Hematopoietic multipotent progenitor cell treated with erythropoietin and hydrocortisone succinate and interleukin-3 and kit ligand, for 6 days (in vitro differentiated cells): ENCODE measurements at regions not wholly inside any gene's neighbourhood (a gene's known extent, or its start where the extent isn't known, plus 50 kb on each side); places are given as distances from the start of the nearest gene placed in this dataset.

Experiments
- DNase-seq: peaks from one replicate; pipeline ENCODE4 v3.0.0-alpha.2; 2015

GRCh38 chr4:123770884-123771283 is 374.3 kb downstream of the SPRY1 start:
- DNase-seq = no peak

DNA sequence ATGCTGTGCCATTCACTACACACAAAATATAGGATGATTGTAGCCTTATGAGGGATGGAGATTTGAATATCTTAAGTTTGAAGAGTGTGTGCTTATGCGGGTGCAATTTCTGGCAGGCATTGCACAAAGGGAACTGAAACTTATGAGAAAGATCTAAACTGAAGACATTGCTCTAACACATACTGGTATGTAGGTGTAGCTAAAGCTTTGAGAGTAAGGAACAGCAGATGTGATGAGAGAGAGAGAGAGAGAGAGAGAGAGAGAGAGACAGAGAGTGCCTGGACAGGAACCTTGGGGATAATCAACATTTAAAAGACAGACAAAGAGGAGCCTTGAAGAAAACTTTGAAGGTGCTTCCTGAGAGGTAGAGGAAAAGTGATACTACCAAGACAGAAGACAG is 379.7 kb downstream of the SPRY1 start:
- DNase-seq = no peak

DNA sequence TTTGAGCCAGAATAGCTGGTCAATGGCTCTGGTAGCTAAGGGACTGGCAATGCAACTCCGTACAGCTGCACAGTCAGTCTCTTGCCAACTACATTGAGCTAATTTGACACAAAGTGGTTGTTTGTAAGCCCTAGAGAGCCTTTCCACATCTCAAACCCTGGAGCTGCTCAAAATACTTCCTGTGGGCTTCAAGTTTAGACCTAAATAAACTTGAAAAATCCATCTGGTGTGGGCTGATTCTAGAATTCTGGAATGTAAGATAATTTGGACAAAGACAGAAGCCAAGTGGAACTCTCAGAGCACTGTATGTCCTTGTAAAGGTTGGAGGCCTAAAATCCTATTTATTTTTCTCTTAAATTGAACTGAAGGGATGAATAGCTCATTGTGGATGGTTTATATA is 380.8 kb downstream of the SPRY1 start:
- no peak for DNase-seq

- DNase-seq = no peak
Measured at GRCh38 chr4:123783151-123783790, 386.7 kb downstream of the SPRY1 start.

GRCh38 chr4:123783921-123784320 is 387.3 kb downstream of the SPRY1 start:
- no peak for DNase-seq

DNA sequence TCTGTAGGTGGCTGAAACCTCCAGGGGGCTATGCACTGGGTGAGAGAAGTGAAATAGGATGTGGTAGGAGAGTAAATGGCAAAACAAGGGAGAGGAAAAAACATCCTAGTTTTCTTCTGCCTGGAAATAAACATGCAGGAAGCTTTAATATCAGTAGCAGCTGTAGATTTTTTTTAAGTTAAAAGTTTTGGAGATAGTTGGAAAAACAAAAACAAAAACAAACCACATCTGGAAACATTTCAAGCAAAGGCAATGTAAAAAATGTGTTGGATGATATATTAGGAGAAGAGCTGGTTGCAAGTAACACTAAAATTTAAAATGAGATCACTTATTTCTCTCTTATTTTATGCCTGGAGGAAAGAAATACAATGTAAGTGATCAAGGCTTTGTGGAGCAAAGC is 388.0 kb downstream of the SPRY1 start:
- no peak for DNase-seq

DNA sequence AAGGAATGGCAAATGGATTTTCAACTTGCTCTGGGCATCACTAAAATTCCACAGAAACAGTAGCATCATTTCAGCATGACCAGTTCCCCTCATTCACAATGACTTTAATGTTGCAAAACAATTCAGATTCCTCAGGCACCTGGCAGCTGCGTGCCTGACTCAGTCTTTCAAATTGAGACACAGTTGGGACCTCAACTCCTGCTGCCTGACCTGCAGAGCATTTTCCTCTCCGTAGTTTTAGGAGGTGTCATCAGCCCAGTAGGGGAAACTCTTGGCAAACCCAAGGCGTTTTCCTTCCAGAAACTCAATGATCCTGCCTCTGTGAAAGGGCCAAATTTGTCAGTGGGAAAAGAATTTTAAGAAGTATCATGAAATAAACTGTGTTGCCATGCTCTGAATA is 388.9 kb downstream of the SPRY1 start:
- no peak for DNase-seq

DNA sequence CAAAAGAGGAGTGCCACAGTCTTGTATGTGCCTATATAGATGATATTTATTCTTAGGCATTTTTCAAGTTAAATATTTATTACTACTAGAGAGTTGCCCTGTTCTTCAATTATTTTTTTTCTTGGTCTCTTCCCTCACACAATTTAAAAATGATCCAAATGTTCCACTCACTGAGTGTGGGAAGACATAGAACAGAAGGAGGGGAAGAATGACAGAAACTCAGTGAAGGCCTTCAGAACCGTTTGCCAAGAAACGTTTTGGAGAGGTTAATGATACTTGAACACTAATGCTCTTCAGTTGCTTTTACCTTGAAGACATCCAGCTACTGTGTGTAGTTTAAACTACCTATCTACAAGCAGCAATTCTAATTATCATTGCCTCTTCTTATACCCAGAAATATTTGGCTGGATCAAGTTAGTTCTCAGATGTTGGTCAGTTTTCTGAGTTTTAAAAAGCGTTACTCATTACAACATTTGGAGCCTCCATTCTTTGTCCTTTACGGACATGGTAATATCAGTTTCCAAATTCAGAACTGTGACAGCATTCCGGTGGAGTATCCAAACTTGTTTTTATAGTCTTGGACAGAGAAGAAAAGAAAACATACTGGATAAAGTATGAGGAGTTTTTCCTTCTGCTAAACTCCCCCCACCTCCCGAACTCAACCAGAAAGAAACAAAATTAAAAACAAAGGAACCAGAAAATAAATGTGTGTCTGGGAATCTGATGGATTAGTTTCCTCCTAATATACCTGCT is 389.7 kb downstream of the SPRY1 start:
- no peak for DNase-seq

- DNase-seq = no peak
Measured at GRCh38 chr4:123786920-123787319, 390.3 kb downstream of the SPRY1 start.

DNA sequence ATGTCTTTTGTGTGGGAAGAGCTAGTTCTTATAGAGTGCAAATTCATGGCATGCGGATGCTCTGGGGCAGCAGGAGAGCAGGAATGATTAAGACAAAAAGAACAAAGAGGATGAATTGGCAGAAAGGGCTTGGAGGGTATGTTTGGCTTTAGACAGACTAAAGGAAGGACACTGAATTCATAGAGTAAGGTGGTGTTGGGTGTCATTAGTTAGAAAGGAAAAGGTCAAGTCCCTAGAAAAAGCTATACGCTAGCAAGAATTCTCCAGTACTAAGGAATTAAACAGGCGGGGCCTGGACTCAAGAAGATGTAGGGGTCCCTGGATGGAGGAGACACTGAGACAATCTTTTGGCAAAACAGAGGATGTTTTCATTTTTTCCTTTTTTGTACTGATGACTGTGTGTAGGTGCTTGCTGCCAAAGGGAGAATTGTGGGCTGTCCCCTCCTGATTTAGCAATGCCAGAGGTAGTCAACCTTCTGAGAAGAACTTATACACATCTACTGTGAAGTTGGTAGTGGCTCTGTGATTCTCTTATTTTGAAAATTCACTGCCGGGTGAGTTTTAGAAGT is 391.0 kb downstream of the SPRY1 start:
- DNase-seq = no peak

DNA sequence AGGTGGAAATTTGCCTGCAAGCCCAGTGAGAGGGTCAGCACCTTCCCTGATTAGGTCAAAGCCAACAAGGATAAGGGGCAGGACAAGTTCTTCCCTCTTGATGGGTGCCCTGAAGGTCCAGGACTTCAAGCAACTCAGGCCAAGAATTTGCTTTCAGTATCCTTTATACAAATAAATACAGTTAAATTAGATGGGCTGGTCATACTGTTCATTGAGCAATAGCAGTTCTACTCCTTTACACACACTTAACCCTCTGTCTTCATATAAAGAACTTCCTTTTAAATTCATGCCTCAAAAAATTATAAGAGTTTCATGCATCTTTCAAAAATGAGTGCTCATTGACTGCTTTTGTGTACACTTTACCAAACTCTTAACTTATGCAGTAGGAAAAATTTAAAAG is 392.0 kb downstream of the SPRY1 start:
- DNase-seq = no peak

DNA sequence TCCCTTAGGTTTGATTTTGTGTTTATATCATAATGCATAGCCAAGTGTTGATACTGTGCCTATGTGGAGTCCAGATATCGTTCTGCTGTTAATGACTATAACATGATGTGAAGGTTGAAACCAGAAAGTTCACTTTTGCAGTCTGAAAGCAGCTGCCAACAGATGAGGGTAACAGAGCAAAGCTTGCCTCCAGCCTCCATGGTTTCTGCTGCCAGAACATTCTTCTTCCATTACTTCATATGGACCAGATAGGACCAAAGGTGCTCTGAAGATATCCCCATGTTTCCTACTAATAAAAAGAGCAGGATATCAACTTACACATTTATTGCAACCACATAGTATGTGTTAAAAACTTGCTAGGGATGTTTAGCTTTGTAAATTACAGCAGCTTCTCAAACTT is 394.1 kb downstream of the SPRY1 start:
- no peak for DNase-seq

GRCh38 chr4:123802082-123802645 is 405.6 kb downstream of the SPRY1 start:
- DNase-seq = no peak

- DNase-seq = no peak
Measured at GRCh38 chr4:123802933-123803332, 406.3 kb downstream of the SPRY1 start.

DNA sequence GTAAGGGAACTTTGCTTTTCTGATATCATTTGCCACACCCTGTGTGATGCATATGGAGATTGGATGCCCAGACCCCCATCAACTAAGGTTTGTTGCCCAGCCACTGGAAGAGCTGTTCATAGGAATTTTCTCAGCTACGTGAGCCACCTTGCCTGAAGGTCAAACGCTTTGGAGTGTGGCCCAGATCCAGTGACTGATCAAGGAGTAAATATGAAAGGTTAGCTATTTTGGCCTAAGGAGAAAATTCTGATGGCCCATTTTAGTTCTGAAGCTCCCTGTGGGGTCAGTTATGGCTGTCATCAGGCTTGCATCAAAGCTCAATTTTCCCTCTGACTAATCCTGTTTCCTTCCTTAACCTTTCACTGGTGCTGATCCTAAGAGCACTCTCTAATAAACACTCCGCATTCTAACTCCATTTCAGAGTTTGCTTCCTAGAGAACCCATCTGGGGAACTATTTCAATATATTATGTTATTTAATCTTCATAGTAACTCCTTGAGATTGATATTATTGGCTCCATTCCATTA is 407.7 kb downstream of the SPRY1 start:
- DNase-seq = no peak

- DNase-seq = no peak
Measured at GRCh38 chr4:123806056-123806455, 409.5 kb downstream of the SPRY1 start.

DNA sequence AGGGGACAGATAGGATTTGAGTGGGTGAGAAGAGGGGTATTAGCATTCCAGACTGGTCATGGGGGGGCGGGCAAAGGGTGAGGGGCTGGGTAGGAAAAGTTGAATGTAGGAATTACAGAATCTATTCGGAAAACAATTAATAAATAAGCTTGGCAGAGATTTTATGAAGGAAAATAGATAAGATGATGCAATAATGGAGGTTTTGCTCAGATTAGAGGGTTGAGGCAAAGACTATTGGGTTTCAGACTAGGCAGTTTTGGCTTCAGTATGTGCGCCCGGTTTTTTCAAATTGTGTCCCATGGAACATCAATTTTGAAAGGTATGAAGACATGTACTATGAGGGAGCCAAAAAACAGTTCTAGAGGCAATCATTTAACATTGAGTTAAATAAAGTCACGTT is 410.6 kb downstream of the SPRY1 start:
- DNase-seq = no peak

DNA sequence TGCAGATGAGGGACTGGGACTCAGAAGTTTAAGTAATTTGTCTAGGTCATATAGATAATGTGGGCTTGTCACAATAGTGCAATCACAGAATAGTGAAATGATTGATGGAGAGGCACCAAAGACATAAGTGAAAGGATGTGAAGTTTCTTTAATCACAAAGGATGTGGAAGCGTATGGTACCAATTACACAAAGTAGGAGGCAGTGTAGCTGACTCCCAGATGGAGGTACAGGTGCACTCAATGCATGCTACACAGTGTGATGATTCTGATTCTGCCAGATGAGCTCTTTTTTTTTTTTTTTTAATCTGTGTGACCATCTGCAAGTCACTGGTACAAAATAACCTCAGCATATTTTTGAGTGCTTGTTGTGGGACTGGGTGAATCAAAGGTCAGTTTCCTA is 411.3 kb downstream of the SPRY1 start:
- no peak for DNase-seq

DNA sequence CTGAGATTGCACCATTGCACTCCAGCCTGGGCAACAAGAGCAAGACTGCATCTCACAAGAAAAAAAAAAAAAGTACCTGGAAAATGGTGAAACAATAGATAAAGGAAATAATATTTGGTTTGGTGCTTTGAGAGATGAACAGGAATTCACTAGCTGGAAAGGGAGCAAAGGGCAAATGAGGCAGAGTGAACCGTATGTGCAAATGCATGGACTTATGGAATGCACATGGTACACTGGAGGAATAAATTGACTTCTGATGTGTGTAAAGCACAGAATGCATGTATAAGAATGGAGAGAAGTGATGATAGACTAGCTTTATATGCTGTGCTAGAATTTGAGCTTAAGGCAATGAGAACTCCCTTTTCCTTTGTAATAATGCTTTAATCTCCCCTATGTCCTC is 413.3 kb downstream of the SPRY1 start:
- no peak for DNase-seq

- DNase-seq = no peak
Measured at GRCh38 chr4:123812066-123812390, 415.4 kb downstream of the SPRY1 start.

DNA sequence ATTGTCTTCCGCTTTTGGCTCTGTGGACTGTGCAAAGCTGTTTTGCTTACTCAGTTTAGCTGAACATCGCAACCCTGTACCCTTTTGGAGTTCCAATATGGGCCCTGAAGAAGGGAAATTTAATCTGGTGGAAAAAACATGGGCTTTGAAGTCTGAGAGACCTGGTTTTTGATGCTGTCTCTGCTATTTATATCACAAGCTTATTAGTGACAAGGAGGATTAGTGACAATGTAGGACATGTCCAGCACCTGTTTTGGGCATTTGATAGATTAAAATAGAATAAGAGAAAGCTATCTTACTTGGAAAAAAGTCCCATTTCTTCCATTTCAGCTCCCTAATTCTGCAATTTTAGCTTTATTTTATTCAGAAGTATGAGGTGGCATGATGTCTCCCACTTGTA is 417.3 kb downstream of the SPRY1 start:
- DNase-seq = no peak

DNA sequence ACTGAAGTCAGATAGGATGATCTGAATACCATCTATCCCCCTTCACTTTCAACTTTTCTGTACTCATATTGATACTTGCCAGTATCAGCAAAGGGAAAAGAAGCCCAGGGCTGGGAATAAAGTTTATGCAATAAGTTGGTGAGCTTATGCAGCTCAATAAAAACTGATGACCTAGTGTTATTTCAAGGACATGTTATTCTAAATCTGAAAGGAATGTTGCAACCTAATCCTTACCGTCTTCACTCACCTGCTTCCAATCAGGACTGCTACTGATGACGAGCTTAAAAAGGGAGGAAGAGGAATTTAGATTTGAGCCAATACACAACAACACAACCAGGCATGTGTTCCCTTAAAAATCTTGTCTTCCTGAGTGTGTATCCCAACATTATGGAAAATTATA is 419.9 kb downstream of the SPRY1 start:
- DNase-seq = no peak

GRCh38 chr4:123817025-123817688 is 420.6 kb downstream of the SPRY1 start:
- DNase-seq = no peak
